ENCODE measurements at regions not wholly inside any gene's neighbourhood (a gene's known extent, or its start where the extent isn't known, plus 50 kb on each side); places are given as distances from the start of the nearest gene placed in this dataset.

GRCh38 chr3:189455641-189456417 lies 175.4 kb upstream of the TP63 start:
- FAIRE-seq (no peak), DNase-seq (ENCODE audit: extremely low read depth in 1 of 4, low spot score in 3 of 4) (no peak), ATAC-seq (no peak)
- no peaks in the 10 kb centered on the region for H4K20me1 ChIP-seq (replicated peaks; ENCODE audit: control insufficient read depth, insufficient read depth, low read length)
- H3K79me2 ChIP-seq (ENCODE audit: control insufficient read depth, insufficient read depth, low read length), result no peaks in the 10 kb centered on the region
- ChIA-PET POLR2A (no interaction called here), CTCF (ENCODE audit: low intra/inter-chr PET ratio) (no interaction called here)
- H3K4me1 ChIP-seq (replicated peaks in 1 of 2; ENCODE audit: control insufficient read depth in 2 of 2, insufficient read depth in 2 of 2, low read length in 2 of 2), result no peaks in the 10 kb centered on the region
- 3% methylated on average over 6 of the region's 6 CpGs for WGBS (ENCODE audit: insufficient coverage, low coverage, missing lambda C conversion rate)
- in situ Hi-C loops (cut with MboI) (no loop called here), intact Hi-C loops (cut with micrococcal nuclease) (no loop called here)
- no peaks in the 10 kb centered on the region for H3K27me3 ChIP-seq (ENCODE audit: control insufficient read depth in 2 of 2, insufficient read depth in 2 of 2, low read length in 2 of 2)
- H3K4me3 ChIP-seq, result no peak overlapping the region
- no peaks in the 10 kb centered on the region for H3K36me3 ChIP-seq (ENCODE audit: control insufficient read depth, insufficient read depth, low read length)
- no peaks in the 10 kb centered on the region for H3K9me3 ChIP-seq (replicated peaks; ENCODE audit: control insufficient read depth, insufficient read depth, low read depth, low read length)
- BruUV-seq (replicated peaks), result no TSS peak
- H2AFZ ChIP-seq (ENCODE audit: low read depth, low read length), result no peak overlapping the region
- no peaks in the 10 kb centered on the region for H3K9me1 ChIP-seq (ENCODE audit: control insufficient read depth, insufficient read depth, low read length)
- no peak overlapping the region for H3K9ac ChIP-seq (ENCODE audit: insufficient read depth in 1 of 2, low read depth in 2 of 2, low read length in 2 of 2)
- no peak overlapping the region for H3K27ac ChIP-seq (ENCODE audit: extremely low read depth, low read depth, low read length)
- no peak overlapping the region for H3K4me2 ChIP-seq (ENCODE audit: insufficient read depth, low read length)
- TF ChIP-seq ZFX (CRISPR knock-in tag; IDR thresholded peaks at IDR 0.05) (no peak), SPI1 (IDR thresholded peaks at IDR 0.05; ENCODE audit: borderline replicate concordance, low read depth, low read length) (no peak), TFE3 (CRISPR knock-in tag; IDR thresholded peaks at IDR 0.05) (no peak), MLX (CRISPR knock-in tag; conservative IDR thresholded peaks at IDR 0.05) (no peak), RFX1 (IDR thresholded peaks at IDR 0.05) (no peak), ZNF407 (IDR thresholded peaks at IDR 0.05; ENCODE audit: low read depth) (no peak), THRA (IDR thresholded peaks at IDR 0.05) (no peak), SRF (CRISPR knock-in tag; IDR thresholded peaks at IDR 0.05) (no peak), TEAD1 (CRISPR knock-in tag; IDR thresholded peaks at IDR 0.05) (no peak), TSC22D4 (tag; IDR thresholded peaks at IDR 0.05) (no peak)

All from K562 (cell line).